ENCODE measurements at regions not wholly inside any gene's neighbourhood (a gene's known extent, or its start where the extent isn't known, plus 50 kb on each side); places are given as distances from the start of the nearest gene placed in this dataset.
"Not testable (repeated sequence)": the region's sequence is repeated elsewhere in the genome, so short reads cannot be mapped to it uniquely, and the experiment has no call there.

DNA sequence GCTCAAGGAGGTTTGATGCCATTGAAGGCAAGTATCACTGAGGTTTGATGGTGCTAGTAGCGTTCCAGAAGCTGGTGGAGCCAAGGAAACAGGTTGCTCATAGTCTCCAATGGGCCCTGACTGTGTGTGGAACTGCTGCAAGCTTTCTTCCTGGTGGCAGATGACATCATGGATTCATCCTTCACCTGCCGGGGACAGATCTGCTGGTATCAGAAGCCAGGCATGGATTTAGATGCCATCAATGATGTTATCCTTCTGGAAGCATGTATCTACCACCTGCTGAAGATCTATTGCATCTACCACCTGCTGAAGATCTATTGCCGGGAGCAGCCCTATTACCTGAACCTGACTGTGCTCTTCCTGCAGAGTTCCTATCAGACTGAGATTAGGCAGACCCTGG, 734.4 kb downstream of the PLA2G4A start:
- DNase-seq, result no peak

DNA sequence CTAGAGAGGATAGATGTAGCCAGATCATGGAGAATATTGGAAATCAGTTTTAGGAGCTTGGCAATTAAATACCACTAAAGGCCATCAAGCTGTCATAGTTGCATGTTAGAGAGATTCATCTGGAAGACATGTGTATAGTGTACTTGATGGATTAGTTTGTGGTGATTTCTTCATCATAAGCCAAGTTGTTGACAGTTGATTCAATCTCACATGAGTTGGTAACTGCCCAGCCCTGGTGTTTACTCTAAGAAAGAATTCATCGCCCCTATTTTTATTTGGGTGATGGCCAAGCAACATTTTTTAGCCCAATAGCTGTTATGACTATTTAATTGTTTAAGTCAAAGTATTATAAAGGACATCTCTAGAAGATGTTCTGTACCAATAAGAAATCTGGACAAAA, 737.6 kb downstream of the PLA2G4A start:
- no peak for DNase-seq

DNA sequence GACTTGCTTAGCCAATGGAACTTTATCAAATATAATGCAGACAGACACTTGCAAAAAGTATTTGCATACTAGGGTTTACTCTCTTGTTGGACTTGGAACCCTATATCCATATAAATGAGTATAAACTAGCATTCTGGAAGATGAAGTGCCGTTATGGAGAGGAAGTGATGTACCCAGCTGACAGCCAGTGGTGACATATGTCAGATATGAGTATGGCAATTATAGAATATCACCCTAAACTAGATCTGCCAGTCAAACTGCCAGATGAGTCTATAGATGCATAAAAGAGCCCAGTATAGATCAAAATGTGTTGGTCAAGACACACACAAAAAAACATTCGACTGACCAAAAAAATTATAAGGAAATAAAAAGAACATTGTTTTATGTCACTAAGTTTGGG, 739.3 kb downstream of the PLA2G4A start:
- DNase-seq, result no peak

DNA sequence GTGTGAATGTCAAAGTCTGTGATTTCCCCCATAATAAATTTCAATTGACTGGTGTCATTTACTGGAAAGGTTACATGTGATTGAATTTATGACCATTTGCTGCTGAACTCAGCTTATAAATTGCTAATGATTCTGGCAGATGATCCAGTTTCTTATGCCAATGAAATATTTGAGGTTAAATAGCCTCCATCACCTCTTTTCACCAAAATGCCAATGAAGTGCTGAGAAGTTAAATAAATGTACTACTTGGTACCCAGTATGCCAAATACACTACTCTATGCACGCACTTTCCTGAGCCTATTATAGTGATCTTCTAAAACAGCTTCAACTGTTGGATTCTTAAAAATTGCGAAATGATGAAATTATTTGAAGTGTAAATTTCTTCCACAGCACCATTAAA, 741.4 kb downstream of the PLA2G4A start:
- no peak for DNase-seq

DNA sequence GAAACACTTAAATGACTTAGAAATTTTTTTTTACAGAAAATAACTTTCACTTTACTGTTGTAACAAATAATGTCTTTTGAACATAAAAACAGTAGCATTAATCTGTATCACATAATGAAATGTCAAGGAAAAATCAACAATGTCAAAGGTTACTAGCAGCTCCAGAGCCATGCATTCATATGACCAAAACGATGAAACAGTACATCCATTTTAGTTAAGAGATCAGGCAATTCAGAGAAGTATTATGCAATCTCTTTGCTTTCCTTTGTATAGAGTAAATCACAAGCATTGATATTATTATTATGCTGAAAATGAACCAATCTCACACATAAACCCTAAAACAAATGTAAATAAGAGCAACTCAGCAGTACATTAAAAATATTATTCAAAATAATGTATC, 748.9 kb downstream of the PLA2G4A start:
- DNase-seq, result no peak

DNA sequence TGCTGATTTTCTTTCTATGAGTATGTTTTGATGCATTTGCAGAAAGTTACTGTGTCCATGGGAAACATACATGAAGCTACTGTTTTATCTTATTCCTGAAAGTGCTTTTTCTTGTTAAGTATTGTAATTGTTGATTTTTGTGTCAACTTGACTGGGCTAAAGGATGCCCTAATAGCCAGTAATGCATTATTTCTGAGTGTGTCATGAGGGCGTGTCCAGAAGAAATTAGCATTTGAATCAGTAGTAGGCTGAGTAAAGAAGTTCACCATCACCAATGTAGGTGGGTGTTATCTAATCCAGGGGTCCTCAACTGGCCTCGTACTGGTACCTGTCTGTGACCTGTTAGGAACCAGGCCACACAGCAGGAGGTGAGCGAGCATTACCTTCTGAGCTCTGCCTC, 760.2 kb downstream of the PLA2G4A start:
- DNase-seq, result no peak

DNA sequence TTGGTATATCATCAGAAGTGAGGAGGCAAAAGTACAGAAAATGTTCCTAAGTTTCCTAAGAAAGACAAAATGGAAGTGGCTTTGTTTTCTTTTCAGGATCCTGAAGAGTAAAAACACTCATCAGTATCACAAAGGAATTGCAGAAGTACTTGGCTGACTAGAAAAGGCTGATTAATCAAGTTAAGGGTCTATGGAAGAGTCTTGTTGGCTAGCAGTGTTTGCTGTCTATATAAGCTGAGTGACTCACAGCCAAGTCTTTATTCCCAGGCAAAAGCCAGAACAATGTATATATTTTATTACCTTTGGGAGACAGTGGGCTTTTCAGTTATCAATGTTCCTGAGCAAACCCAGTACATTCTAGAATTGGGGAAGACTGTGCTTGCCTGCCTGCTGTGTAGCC, 777.0 kb downstream of the PLA2G4A start:
- no peak for DNase-seq

DNA sequence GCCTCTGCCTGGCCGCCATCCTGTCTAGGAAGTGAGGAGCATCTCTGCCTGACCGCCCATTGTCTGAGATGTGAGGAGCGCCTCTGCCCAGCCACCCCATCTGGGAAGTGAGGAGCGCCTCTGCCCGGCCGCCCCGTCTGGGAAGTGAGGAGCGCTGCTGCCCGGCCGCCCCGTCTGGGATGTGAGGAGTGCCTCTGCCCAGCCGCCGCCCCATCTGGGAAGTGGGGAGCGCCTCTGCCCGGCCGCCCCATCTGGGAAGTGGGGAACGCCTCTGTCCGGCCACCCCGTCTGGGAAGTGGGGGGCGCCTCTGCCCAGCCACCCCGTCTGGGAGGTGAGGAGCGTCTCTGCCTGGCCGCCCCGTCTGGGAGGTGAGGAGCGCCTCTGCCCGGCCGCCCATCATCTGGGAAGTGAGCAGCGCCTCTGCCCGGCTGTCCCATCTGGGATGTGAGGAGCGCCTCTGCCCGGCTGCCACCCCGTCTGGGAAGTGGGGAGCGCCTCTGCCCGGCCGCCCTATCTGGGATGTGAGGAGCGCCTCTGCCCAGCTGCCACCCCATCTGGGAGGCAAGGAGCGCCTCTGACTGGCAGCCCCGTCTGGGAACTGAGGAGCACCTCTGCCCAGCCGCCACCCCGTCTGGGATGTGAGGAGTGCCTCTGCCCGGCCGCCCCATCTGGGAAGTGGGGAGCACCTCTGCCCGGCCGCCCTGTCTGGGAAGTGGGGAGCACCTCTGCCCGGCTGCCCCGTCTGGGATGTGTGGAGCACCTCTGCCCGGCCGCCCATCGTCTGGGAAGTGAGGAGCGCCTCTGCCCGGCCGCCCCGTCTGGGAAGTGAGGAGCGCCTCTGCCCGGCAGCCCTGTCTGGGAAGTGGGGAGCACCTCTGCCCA, 787.3 kb downstream of the PLA2G4A start:
- not testable (repeated sequence) for DNase-seq

DNA sequence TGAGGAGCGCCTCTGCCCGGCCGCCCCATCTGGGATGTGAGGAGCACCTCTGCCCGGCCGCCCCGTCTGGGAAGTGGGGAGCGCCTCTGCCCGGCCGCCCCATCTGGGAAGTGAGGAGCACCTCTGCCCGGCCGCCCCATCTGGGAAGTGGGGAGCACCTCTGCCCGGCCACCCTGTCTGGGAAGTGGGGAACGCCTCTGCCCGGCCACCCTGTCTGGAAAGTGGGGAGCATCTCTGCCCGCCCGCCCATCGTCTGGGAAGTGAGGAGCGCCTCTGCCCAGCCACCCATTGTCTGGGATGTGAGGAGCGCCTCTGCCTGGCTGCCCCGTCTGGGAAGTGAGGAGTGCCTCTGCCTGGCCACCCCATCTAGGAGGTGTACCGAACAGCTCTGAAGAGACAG, 788.1 kb downstream of the PLA2G4A start:
- DNase-seq, result not testable (repeated sequence)

DNA sequence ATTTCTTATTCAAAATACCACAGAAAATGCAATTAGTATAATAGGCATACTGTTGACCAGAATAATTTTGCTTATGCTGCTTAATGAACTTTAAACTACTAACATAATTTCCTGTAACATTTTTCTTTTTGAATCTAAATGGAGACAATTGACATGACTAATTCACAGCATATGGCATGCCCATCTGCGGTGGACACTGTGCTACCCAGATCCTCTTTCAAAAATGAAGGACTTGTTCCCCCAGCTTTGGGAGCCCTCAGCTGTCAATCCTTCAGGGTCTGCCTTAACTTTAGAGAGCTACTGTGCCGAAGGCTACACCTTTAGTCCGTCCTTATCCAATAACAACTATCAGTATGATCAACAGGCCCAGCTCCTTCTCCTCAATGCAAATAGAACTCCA, 789.0 kb downstream of the PLA2G4A start:
- DNase-seq, result no peak

DNA sequence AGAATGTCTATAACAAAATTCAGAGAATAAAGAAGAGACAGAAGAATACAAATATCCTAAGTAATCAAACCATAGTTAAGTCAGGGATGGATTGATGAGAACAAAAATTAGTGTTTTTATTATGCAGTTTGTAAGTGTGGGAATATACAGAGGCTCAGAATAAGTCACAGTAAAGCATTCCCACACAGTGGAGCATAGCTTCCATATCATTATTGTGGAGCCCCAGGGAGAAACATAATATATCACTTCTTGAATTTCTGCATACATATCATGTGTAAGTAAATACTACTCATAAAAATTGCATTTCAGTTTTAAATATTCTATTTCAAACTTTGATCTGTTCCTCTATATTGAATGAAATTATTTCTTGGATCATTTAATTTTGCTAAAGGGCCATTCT, 790.4 kb downstream of the PLA2G4A start:
- DNase-seq, result no peak

DNA sequence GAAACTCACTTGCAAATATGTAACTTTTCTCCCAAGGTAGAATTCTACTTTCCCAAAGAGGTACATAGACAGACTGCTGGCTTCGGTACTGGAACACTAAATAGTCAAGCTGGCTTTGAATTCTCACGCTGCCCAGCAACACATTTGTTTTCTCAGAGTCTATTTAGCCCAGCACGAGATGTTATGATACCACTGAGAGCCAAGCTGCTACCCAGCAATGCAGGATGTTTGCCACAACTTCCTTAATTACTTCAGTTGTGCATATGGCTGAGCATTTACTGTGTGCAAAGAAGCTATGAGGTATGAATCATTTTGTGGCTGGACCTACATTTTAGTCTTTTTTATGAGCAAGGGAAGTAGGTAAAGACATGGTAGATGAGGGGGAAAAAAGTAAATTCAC, 793.2 kb downstream of the PLA2G4A start:
- DNase-seq, result peak; percentile 28

DNA sequence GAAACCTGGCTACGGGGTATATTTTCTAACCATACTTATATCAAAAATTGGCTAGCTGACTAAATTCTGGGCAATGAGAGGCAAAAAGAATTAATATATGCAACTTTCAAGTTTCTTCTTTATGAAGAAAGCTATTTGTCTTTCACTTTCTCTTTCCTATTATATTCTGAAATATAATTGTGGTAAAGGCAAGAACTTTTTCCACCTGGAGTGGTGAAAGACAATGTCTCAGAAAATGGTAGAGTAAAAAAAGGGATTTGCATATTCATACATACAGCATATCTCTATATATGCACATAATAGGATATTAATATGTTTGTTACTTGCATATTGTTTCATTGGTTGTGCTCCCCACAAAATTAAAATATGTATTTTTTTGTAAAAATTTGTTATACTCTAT, 793.8 kb downstream of the PLA2G4A start:
- no peak for DNase-seq

DNA sequence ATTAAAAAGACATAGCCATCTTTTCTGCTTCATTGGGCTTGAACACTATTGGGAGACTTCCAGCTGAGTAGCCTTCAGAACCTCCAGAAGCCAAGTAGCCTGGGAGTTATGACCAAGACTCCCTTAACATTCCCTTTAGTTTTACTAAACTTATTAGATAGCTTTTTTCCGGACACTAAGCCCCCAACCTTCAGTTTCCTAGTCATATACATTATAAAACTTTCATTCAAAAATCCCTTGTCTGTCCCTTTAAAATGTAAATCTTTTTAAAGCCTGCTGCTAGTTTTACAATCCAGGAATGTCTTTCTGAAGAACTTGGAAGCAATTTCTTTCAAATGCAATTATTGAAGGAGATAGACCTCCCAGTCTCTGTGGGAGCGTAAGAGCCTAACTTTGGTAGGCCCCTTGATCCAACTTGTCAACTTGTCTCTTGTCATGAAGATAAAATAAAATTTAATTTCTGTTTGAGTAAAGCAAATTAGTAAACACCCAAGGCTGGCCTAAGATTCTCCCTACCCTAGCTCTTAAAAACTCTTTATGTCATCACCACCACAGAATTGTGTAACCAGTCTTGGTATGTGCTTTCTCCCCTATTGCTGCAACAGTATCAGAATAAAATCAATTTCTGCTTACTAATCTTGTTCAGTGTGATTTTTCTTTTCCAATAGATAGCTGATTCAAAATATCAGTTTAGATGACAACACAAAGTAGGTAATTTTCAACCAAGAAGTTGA, 796.2 kb downstream of the PLA2G4A start:
- no peak for DNase-seq

DNA sequence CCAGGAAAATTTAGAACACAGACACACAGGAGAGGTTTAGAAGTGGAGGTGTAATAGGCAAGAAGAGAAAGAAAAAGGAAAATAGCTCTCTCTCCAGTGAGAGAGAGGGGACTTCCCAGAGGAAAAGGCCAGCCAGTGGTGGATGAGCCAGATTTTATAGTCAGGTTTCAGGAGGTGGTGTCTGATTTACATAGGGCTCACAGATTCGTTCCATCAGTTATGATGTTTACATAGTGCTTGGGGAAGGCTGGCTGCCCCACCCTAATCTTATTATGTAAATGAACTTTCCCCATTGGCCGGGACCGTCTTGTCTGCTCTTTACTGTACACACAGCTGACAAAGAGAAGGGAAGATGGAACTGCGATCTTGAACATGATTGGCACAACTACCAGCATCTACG, 797.3 kb downstream of the PLA2G4A start:
- no peak for DNase-seq

DNA sequence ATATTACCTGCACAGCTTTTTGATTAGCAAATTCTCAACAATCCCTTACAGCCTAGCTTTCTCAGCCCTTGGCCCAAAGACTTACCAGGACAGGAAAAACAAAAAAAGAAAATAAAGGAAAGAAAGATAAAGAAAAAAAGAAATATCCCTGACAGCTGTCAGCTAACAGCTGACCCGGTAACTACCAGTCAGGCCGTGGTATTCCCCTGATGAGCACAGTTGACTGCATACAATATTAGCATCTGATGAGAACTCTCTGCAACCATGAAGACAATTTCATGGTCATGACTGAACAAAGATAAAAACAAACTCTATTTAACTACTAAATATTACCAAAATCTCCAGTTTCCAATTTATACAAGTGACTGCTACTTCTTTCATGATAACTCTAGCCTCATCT, 798.8 kb downstream of the PLA2G4A start:
- DNase-seq, result no peak

DNA sequence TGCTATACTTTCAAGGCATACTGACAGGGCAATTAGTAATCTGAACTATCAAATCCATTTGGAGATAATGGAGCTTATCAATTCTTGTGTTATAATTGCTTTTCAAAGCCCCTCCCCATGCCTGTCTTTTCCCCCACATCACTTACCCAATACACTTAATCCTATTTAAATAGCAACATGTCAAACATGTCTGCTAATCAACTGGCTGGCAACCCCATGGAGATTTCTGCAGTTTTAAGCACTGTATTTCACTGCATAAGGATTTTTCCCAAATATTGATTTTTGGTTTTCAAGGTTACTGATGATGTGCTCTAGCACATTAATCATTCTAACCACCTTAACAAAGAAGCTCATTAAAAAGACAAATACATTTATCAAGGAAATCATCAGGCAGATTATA, 800.3 kb downstream of the PLA2G4A start:
- peak; percentile 79 for DNase-seq

DNA sequence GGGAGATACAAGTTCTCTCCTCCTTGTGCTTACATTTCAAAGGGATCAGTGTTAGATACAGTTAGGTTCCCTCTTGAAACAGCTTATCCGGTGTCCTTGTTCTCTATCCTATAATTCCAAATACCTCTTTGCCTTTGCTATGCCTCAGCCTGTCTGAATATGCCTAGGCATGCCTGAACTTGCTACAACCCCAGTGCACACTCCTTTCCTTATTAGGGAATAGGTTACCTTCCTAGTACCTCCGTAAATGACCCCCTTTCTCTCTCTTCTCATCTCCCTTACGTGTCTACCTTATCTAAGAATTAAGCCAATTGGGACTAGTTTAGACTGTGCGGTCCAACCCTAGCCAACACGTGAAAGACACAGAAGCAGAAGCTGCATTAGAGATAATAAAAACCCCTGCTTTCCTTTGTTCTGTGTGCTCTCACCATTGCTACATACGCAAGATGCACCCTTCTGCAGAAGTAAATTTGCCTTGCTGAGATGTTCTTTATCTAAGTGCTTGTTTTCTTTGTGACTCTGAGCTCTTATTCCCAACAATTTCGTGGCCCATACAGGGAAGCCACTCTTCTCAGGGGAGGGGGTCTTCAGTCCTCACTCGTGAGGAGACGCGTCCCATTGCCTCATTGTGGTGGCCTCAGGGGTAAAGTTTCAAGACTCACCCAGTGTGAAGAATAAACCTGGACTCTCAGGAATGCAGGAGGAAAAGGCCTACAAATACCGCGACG, 802.1 kb downstream of the PLA2G4A start:
- no peak for DNase-seq

DNA sequence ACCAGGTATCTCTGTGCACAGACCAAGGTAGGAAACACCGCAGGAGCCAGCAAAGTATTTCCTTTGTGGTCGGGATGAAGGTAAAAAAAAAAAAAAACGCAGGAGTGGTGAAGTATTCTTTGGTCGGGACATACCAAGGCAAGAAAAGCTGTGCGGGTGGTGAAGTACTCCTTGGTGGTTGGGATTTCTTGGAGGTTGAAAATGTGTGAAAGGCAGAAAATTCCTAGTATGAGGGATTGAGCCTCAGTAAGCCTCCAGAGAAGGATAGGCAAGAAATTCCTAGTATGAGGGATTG, 802.6 kb downstream of the PLA2G4A start:
- no peak for DNase-seq

DNA sequence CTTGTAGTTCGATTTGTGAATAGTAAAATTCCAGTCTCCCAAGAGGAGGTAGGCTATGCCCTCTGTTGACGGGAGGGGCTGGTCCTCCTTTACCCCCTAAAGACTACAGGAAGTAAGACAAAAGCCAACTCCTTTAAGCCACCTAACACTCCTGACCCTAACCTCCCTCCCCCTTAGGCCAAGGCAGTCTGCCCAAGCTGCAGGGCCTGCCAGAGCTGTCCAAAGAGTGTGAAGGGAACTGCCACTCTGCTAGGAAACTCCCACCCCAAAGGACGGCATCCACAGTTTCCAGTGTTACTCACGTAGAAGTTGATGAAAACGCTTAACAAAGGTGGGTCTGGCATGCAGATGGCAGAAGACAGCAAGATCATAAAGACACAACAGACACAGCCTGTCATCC, 803.2 kb downstream of the PLA2G4A start:
- DNase-seq, result no peak

DNA sequence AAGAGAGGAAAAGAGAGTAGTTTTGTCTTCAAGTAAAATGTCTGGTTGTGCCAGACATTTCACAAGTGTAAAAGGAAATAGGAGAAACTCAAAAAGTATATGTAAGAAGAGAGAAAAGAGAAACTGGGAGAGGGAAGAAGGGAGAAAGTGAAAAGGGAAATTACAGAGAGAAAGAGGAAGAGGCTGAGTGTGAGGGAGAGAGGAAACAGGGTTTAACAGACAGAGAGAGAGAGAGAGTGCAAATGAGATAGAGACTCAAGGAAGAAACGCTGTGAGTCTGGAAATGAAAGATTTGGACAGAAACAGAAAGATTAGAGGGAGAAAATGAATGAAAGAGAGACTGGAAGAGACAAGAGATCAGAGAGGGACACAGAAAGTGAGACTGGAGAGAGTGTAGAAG, 806.2 kb downstream of the PLA2G4A start:
- DNase-seq, result no peak

DNA sequence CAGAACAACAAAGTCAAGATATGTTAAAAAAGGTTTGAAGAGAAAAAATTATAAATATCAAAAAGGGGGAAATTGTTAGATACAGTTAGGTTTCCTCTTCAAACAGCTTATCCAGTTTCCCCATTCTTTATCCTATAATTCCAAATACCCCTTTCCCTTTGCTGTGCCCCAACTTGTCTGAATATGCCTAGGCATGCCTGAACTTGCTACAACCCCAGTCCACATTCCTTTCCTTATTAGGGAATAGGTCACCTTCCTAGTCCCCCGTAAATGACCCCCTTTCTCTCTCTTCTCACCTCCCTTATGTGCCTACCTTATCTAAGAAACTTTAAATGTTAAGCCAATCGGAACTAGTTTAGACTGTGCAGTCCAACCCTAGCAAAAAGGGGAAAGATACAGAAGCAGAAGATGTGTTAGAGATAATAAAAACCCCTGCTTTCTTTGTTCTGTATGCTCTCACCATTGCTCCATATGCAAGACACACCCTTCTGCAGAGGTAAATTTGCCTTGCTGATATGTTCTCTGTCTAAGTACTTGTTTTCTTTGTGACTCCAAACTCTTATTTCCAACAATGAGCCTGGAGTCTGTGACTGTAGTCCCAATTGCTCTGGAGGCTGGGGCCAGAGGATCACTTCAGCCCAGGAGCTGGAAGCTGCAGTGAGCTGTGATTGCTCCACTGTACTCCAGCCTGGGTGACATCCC, 810.1 kb downstream of the PLA2G4A start:
- DNase-seq, result no peak

DNA sequence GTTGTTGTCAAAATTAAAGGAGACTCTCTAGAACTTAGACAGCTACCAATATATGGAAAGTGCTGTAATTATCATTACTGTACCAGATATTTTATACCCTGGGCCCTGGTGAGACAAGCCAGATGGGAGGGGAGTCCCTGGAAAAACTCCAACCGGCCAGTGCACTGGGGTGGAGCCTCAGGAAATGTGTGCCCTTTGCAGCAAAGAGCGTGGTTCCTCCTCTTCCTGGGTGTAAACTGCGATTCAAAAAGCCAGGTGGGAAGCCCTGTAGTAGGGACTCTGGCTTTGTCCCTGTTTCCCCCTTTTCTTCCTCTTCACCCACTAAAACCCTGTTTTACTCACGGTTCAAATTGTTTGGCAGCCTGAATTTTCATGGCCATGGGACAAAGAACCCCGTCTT, 812.3 kb downstream of the PLA2G4A start:
- DNase-seq, result no peak

All from COR-L47 (cell line).